Coronary artery (tissue), 2 donors: ENCODE measurements at regions not wholly inside any gene's neighbourhood (a gene's known extent, or its start where the extent isn't known, plus 50 kb on each side); places are given as distances from the start of the nearest gene placed in this dataset.
"Not testable (repeated sequence)": the region's sequence is repeated elsewhere in the genome, so short reads cannot be mapped to it uniquely, and the experiment has no call there.

Experiments
- DNase-seq: peaks from one replicate; pipeline ENCODE4 v3.0.0-alpha.2; 2017; ENCODE audit warnings: low spot score
- H3K27ac ChIP-seq, 2 donors: fragments of 200-600 bp; sonication (generic); one replicate each; pipeline ENCODE4 v1.5.1; 2016 to 2019
- H3K4me3 ChIP-seq: fragments of 200-600 bp; sonication (generic); 2 replicates; pipeline ENCODE4 v1.5.1; 2016; ENCODE audit warnings: mild to moderate bottlenecking, moderate library complexity
- CTCF ChIP-seq: fragments of 200-600 bp; sonication (generic); IDR thresholded peaks from one replicate; pipeline ENCODE4 v1.5.1; 2019; ENCODE audit warnings: antibody characterized with exemption

GRCh38 chr10:28094121-28094520 lies 95.2 kb upstream of the ODAD2 start:
- Histone ChIP-seq H3K4me3 (no peak overlapping the region), H3K27ac (no peak overlapping the region)
- no peak for TF ChIP-seq CTCF
- no peak for DNase-seq

GRCh38 chr10:28091913-28092312 lies 93.0 kb upstream of the ODAD2 start:
- Histone ChIP-seq H3K4me3 (no peak overlapping the region), H3K27ac (no peak overlapping the region)
- DNase-seq = no peak
- TF ChIP-seq CTCF = no peak

GRCh38 chr10:28090506-28090905 lies 91.6 kb upstream of the ODAD2 start:
- DNase-seq = no peak
- H3K27ac ChIP-seq = no peak overlapping the region
- TF ChIP-seq CTCF = no peak
- H3K4me3 ChIP-seq = no peak overlapping the region

GRCh38 chr10:28089467-28089866 lies 90.6 kb upstream of the ODAD2 start:
- no peak for TF ChIP-seq CTCF
- no peak for DNase-seq
- H3K27ac ChIP-seq = no peak overlapping the region
- no peak overlapping the region for H3K4me3 ChIP-seq

- H3K4me3 ChIP-seq = no peak overlapping the region
- no peak overlapping the region for H3K27ac ChIP-seq
- no peak for DNase-seq
- TF ChIP-seq CTCF = no peak
Measured at GRCh38 chr10:28087661-28088351, 88.9 kb upstream of the ODAD2 start.

GRCh38 chr10:28085760-28086159 lies 86.9 kb upstream of the ODAD2 start:
- not testable (repeated sequence) for H3K27ac ChIP-seq, H3K4me3 ChIP-seq, DNase-seq

GRCh38 chr10:28082885-28083284 lies 84.0 kb upstream of the ODAD2 start:
- no peak for TF ChIP-seq CTCF
- Histone ChIP-seq H3K27ac (no peak overlapping the region), H3K4me3 (no peak overlapping the region)
- no peak for DNase-seq
